ENCODE measurements at regions not wholly inside any gene's neighbourhood (a gene's known extent, or its start where the extent isn't known, plus 50 kb on each side); places are given as distances from the start of the nearest gene placed in this dataset.

GRCh38 chr6:26299286-26300042 is 65.5 kb upstream of the BTN3A2 start:
- H3K27ac Mint-ChIP-seq: no peak overlapping the region
- no peak overlapping the region for H3K9ac ChIP-seq (ENCODE audit: low read length)
- peaks cover 5% of the 10 kb centered on the region for H3K4me1 Mint-ChIP-seq
- H3K4me3 ChIP-seq (ENCODE audit: control extremely low read depth in 1 of 5, extremely low read depth in 1 of 5, insufficient read depth in 1 of 5, low read depth in 2 of 5, low read length in 4 of 5): no peak overlapping the region
- TF ChIP-seq EZH2 (IDR thresholded peaks at IDR 0.05; ENCODE audit: borderline replicate concordance, insufficient read depth, low read depth, low read length, poor library complexity, severe bottlenecking) (no peak), CTCF (IDR thresholded peaks at IDR 0.05) (no peak)
- peaks cover 0 to 4% (median 1%) of the 10 kb centered on the region in 4 experiments for H3K27me3 ChIP-seq (replicated peaks in 1 of 4; ENCODE audit: control extremely low read depth in 1 of 4, control insufficient read depth in 3 of 4, insufficient read depth in 4 of 4, low read length in 3 of 4)
- WGBS (ENCODE audit: insufficient coverage): 71% methylated on average over 6 of the region's 23 CpGs
- no peak overlapping the region for H3K27ac ChIP-seq (ENCODE audit: low read length in 2 of 2)
- no peak overlapping the region for H2AFZ ChIP-seq (ENCODE audit: insufficient read depth, low read depth, low read length, poor library complexity, severe bottlenecking)
- no peak overlapping the region for H3K4me2 ChIP-seq (replicated peaks; ENCODE audit: low read depth, low read length, poor library complexity, severe bottlenecking)
- no peaks in the 10 kb centered on the region for H4K20me1 ChIP-seq (ENCODE audit: control insufficient read depth, insufficient read depth, low read length, poor library complexity, severe bottlenecking)
- no peaks in the 10 kb centered on the region for H3K79me2 ChIP-seq (ENCODE audit: control insufficient read depth, insufficient read depth, low read length)
- H3K9me3 ChIP-seq (ENCODE audit: control extremely low read depth in 1 of 3, control insufficient read depth in 2 of 3, insufficient read depth in 1 of 3, low read length in 2 of 3): no peaks in the 10 kb centered on the region
- CTCF ChIA-PET: no interaction called here
- intact Hi-C loops (cut with micrococcal nuclease): no loop called here
- peaks cover 3% of the 10 kb centered on the region for H3K27me3 Mint-ChIP-seq
- H3K9me3 Mint-ChIP-seq (ENCODE audit: insufficient read depth): no peaks in the 10 kb centered on the region
- H3K36me3 ChIP-seq (replicated peaks in 1 of 2; ENCODE audit: control extremely low read depth in 1 of 2, control insufficient read depth in 1 of 2, extremely low read depth in 1 of 2, insufficient read depth in 2 of 2, low read length in 1 of 2): no peaks in the 10 kb centered on the region
- ATAC-seq (ENCODE audit: low read depth) (no peak), DNase-seq (no peak)
- POLR2A ChIA-PET: no interaction called here
- no peak overlapping the region for H3K4me3 Mint-ChIP-seq
- peaks cover 0 to 4% of the 10 kb centered on the region in 2 donors for H3K4me1 ChIP-seq (ENCODE audit: control insufficient read depth in 2 of 2, insufficient read depth in 2 of 2, low read length in 2 of 2)

- ChIA-PET POLR2A (no interaction called here), CTCF (no interaction called here)
- H3K9me3 ChIP-seq (ENCODE audit: control extremely low read depth in 1 of 3, control insufficient read depth in 2 of 3, insufficient read depth in 1 of 3, low read length in 2 of 3): no peaks in the 10 kb centered on the region
- H3K27me3 ChIP-seq (replicated peaks in 1 of 4; ENCODE audit: control extremely low read depth in 1 of 4, control insufficient read depth in 3 of 4, insufficient read depth in 4 of 4, low read length in 3 of 4): peaks cover 0 to 4% (median 1%) of the 10 kb centered on the region in 4 experiments
- H2AFZ ChIP-seq (ENCODE audit: insufficient read depth, low read depth, low read length, poor library complexity, severe bottlenecking): no peak overlapping the region
- no peaks in the 10 kb centered on the region for H4K20me1 ChIP-seq (ENCODE audit: control insufficient read depth, insufficient read depth, low read length, poor library complexity, severe bottlenecking)
- no peak overlapping the region for H3K4me2 ChIP-seq (replicated peaks; ENCODE audit: low read depth, low read length, poor library complexity, severe bottlenecking)
- Mint-ChIP-seq H3K4me1 (peaks cover 8% of the 10 kb centered on the region), H3K9me3 (ENCODE audit: insufficient read depth) (no peaks in the 10 kb centered on the region), H3K27me3 (peaks cover 3% of the 10 kb centered on the region), H3K4me3 (no peak overlapping the region), H3K27ac (no peak overlapping the region)
- WGBS (ENCODE audit: insufficient coverage): 100% methylated on average over 1 of the region's 3 CpGs
- no peaks in the 10 kb centered on the region for H3K36me3 ChIP-seq (replicated peaks in 1 of 2; ENCODE audit: control extremely low read depth in 1 of 2, control insufficient read depth in 1 of 2, extremely low read depth in 1 of 2, insufficient read depth in 2 of 2, low read length in 1 of 2)
- DNase-seq (no peak), ATAC-seq (ENCODE audit: low read depth) (no peak)
- H3K4me3 ChIP-seq (ENCODE audit: control extremely low read depth in 1 of 5, extremely low read depth in 1 of 5, insufficient read depth in 1 of 5, low read depth in 2 of 5, low read length in 4 of 5): no peak overlapping the region
- no peak overlapping the region for H3K27ac ChIP-seq (ENCODE audit: low read length in 2 of 2)
- intact Hi-C loops (cut with micrococcal nuclease): no loop called here
- H3K4me1 ChIP-seq (ENCODE audit: control insufficient read depth in 2 of 2, insufficient read depth in 2 of 2, low read length in 2 of 2): peaks cover 0 to 4% of the 10 kb centered on the region in 2 donors
- H3K79me2 ChIP-seq (ENCODE audit: control insufficient read depth, insufficient read depth, low read length): no peaks in the 10 kb centered on the region
- no peak for TF ChIP-seq CTCF (IDR thresholded peaks at IDR 0.05)
- TF ChIP-seq EZH2 (IDR thresholded peaks at IDR 0.05; ENCODE audit: borderline replicate concordance, insufficient read depth, low read depth, low read length, poor library complexity, severe bottlenecking): no peak
- H3K9ac ChIP-seq (ENCODE audit: low read length): no peak overlapping the region
Observed at GRCh38 chr6:26300043-26300331, 65.0 kb upstream of the BTN3A2 start.

Data from B cell (primary cell).